Neuronal stem cell (in vitro differentiated cells): ENCODE measurements at regions not wholly inside any gene's neighbourhood (a gene's known extent, or its start where the extent isn't known, plus 50 kb on each side); places are given as distances from the start of the nearest gene placed in this dataset.

ENCODE experiments used
- DNase-seq: peaks from one replicate; pipeline ENCODE4 v3.0.0-alpha.2; 2013; ENCODE audit warnings: low spot score
- H2AFZ ChIP-seq: one replicate; pipeline ENCODE4 v1.6.1; 2013; ENCODE audit warnings: mild to moderate bottlenecking, low read length, inconsistent platforms
- H2AK5ac ChIP-seq: 2 replicates; pipeline ENCODE4 v1.6.1; 2013; ENCODE audit warnings: low read depth, mild to moderate bottlenecking, inconsistent platforms, low read length, moderate library complexity, mixed read lengths
- H2BK120ac ChIP-seq: 2 replicates; pipeline ENCODE4 v1.6.1; 2013; ENCODE audit warnings: low read depth, mild to moderate bottlenecking, inconsistent platforms, low read length, moderate library complexity, mixed read lengths
- H2BK12ac ChIP-seq: one replicate; pipeline ENCODE4 v1.6.1; 2013; ENCODE audit warnings: low read length, inconsistent platforms
- H2BK15ac ChIP-seq: 2 replicates; pipeline ENCODE4 v1.6.1; 2013; ENCODE audit warnings: mild to moderate bottlenecking, low read length, inconsistent platforms, mixed read lengths
- H2BK5ac ChIP-seq: one replicate; pipeline ENCODE4 v1.6.1; 2013; ENCODE audit warnings: inconsistent platforms, mild to moderate bottlenecking, low read length, moderate library complexity
- H3K14ac ChIP-seq: one replicate; pipeline ENCODE4 v1.6.1; 2013; ENCODE audit warnings: low read length, inconsistent platforms
- H3K18ac ChIP-seq: 2 replicates; pipeline ENCODE4 v1.6.1; 2013; ENCODE audit warnings: low read length, inconsistent platforms
- H3K23ac ChIP-seq: 2 replicates; pipeline ENCODE4 v1.6.1; 2013; ENCODE audit warnings: low read depth, mild to moderate bottlenecking, mixed read lengths, low read length, inconsistent platforms; ENCODE audit not compliant: poor library complexity
- H3K27ac ChIP-seq: replicated peaks from 3 replicates; pipeline ENCODE4 v1.5.1; 2013; ENCODE audit warnings: low read length, inconsistent platforms
- H3K27me3 ChIP-seq, 3 experiments: 2 replicates each; pipeline ENCODE4 v1.6.1; 2013; ENCODE audit warnings: low read length in 3 of 3, mild to moderate bottlenecking in 2 of 3, inconsistent platforms in 1 of 3, low read depth in 1 of 3, mixed read lengths in 1 of 3, moderate library complexity in 1 of 3; ENCODE audit not compliant: control insufficient read depth in 3 of 3, insufficient read depth in 3 of 3
- H3K36me3 ChIP-seq, 2 donors: replicated peaks in 1 of 2; 2 replicates each; pipeline ENCODE4 v1.6.1; 2013; ENCODE audit warnings: low read length in 2 of 2; ENCODE audit not compliant: control insufficient read depth in 2 of 2, insufficient read depth in 2 of 2
- H3K4ac ChIP-seq: 2 replicates; pipeline ENCODE4 v1.6.1; 2013; ENCODE audit warnings: inconsistent platforms, mild to moderate bottlenecking, low read length, moderate library complexity
- H3K4me1 ChIP-seq, 2 donors: 1 replicate in 1 of 2; 2 replicates in 1 of 2; pipeline ENCODE4 v1.6.1; 2013; ENCODE audit warnings: low read length in 2 of 2, low read depth in 1 of 2; ENCODE audit not compliant: control insufficient read depth in 2 of 2, insufficient read depth in 1 of 2
- H3K4me2 ChIP-seq: one replicate; pipeline ENCODE4 v1.6.1; 2013; ENCODE audit warnings: mild to moderate bottlenecking, low read length, inconsistent platforms; ENCODE audit not compliant: insufficient read depth, poor library complexity, severe bottlenecking
- H3K4me3 ChIP-seq, 2 donors: 2 replicates each; pipeline ENCODE4 v1.5.1; 2013; ENCODE audit warnings: low read length in 2 of 2, mild to moderate bottlenecking in 2 of 2, inconsistent platforms in 1 of 2, moderate library complexity in 1 of 2
- H3K79me1 ChIP-seq: one replicate; pipeline ENCODE4 v1.6.1; 2013; ENCODE audit warnings: low read depth, mild to moderate bottlenecking, inconsistent platforms, low read length, moderate library complexity
- H3K9ac ChIP-seq: one replicate; pipeline ENCODE4 v1.6.1; 2013; ENCODE audit warnings: mild to moderate bottlenecking, low read depth, low read length, inconsistent platforms; ENCODE audit not compliant: poor library complexity
- H3K9me3 ChIP-seq, 2 donors: replicated peaks in 1 of 2; 2 replicates each; pipeline versions ENCODE3 to v1.6.1; 2013; ENCODE audit warnings: low read length in 2 of 2, mild to moderate bottlenecking in 2 of 2, inconsistent platforms in 1 of 2, low read depth in 1 of 2, mixed read lengths in 1 of 2, moderate library complexity in 1 of 2; ENCODE audit not compliant: control insufficient read depth in 2 of 2, insufficient read depth in 1 of 2
- H4K8ac ChIP-seq: one replicate; pipeline ENCODE4 v1.6.1; 2013; ENCODE audit warnings: low read depth, mild to moderate bottlenecking, inconsistent platforms, low read length, moderate library complexity
- H4K91ac ChIP-seq: one replicate; pipeline ENCODE4 v1.6.1; 2013; ENCODE audit warnings: low read length, low read depth, mild to moderate bottlenecking, inconsistent platforms; ENCODE audit not compliant: poor library complexity
- WGBS, 2 donors: extraction: QIAGEN DNeasy Blood & Tissue Kit; methylation state at CpG; one replicate each; pipeline ENCODE4 v1.1.7; 2013; ENCODE audit warnings: missing lambda C conversion rate in 2 of 2, mixed read lengths in 1 of 2; ENCODE audit not compliant: insufficient read length in 2 of 2, insufficient replicate concordance in 1 of 2; ENCODE audit errors: extremely low coverage in 2 of 2; 5-methylcytosine and 5-hydroxymethylcytosine counted together

GRCh38 chr12:102540815-102541385 lies 60.5 kb upstream of the IGF1 start:
- Histone ChIP-seq H3K9ac (no peak overlapping the region), H3K14ac (no peak overlapping the region), H3K4me2 (no peak overlapping the region), H2BK12ac (no peak overlapping the region), H3K18ac (no peak overlapping the region), H3K4me1 (peaks cover 0 to 12% of the 10 kb centered on the region in 2 donors), H3K4me3 (no peak overlapping the region), H2BK15ac (no peak overlapping the region), H2AFZ (no peak overlapping the region), H3K9me3 (no peaks in the 10 kb centered on the region), H3K4ac (no peak overlapping the region), H3K27ac (no peak overlapping the region), H3K23ac (no peak overlapping the region), H4K8ac (no peak overlapping the region), H3K79me1 (no peaks in the 10 kb centered on the region), H2BK5ac (no peak overlapping the region), H3K27me3 (no peaks in the 10 kb centered on the region), H3K36me3 (no peaks in the 10 kb centered on the region), H2BK120ac (no peak overlapping the region), H2AK5ac (no peak overlapping the region), H4K91ac (no peak overlapping the region)
- WGBS, 2 donors = no CpG with 5 or more reads among the region's 3 CpGs
- no peak for DNase-seq

- Histone ChIP-seq H3K27ac (no peak overlapping the region), H3K9ac (no peak overlapping the region), H2BK5ac (no peak overlapping the region), H4K8ac (no peak overlapping the region), H3K9me3 (no peaks in the 10 kb centered on the region), H2BK15ac (no peak overlapping the region), H3K14ac (no peak overlapping the region), H3K4me3 (no peak overlapping the region), H3K23ac (no peak overlapping the region), H4K91ac (no peak overlapping the region), H3K18ac (no peak overlapping the region), H3K4me2 (no peak overlapping the region), H3K36me3 (no peaks in the 10 kb centered on the region), H3K79me1 (no peaks in the 10 kb centered on the region), H2BK120ac (no peak overlapping the region), H3K27me3 (no peaks in the 10 kb centered on the region), H2AK5ac (no peak overlapping the region), H2BK12ac (no peak overlapping the region), H3K4me1 (peaks cover 0 to 12% of the 10 kb centered on the region in 2 donors), H3K4ac (no peak overlapping the region), H2AFZ (no peak overlapping the region)
- WGBS, 2 donors = no CpG with 5 or more reads among the region's 10 CpGs
- DNase-seq = peak; percentile 23
Measured at GRCh38 chr12:102539651-102540553, 59.5 kb upstream of the IGF1 start.

- H3K27ac ChIP-seq = no peak overlapping the region
- no peak overlapping the region for H2AK5ac ChIP-seq
- no peak overlapping the region for H3K4me3 ChIP-seq
- no CpG with 5 or more reads among the region's 8 CpGs for WGBS, 2 donors
- H3K4me1 ChIP-seq = peaks cover 0 to 7% of the 10 kb centered on the region in 2 donors
- H4K91ac ChIP-seq = no peak overlapping the region
- no peaks in the 10 kb centered on the region for H3K79me1 ChIP-seq
- no peaks in the 10 kb centered on the region for H3K9me3 ChIP-seq
- H3K9ac ChIP-seq = no peak overlapping the region
- no peak overlapping the region for H2BK12ac ChIP-seq
- no peaks in the 10 kb centered on the region for H3K36me3 ChIP-seq
- no peak for DNase-seq
- H2BK15ac ChIP-seq = no peak overlapping the region
- H3K4ac ChIP-seq = no peak overlapping the region
- H3K23ac ChIP-seq = no peak overlapping the region
- H3K27me3 ChIP-seq = no peaks in the 10 kb centered on the region
- H2BK5ac ChIP-seq = no peak overlapping the region
- no peak overlapping the region for H3K4me2 ChIP-seq
- no peak overlapping the region for H2BK120ac ChIP-seq
- H4K8ac ChIP-seq = peak overlapping the region; percentile 68
- H2AFZ ChIP-seq = no peak overlapping the region
- no peak overlapping the region for H3K14ac ChIP-seq
- H3K18ac ChIP-seq = no peak overlapping the region
Measured at GRCh38 chr12:102535306-102535705, 54.9 kb upstream of the IGF1 start.

- Histone ChIP-seq H4K91ac (no peak overlapping the region), H2BK120ac (no peak overlapping the region), H2AFZ (no peak overlapping the region), H4K8ac (peak overlapping the region; percentile 68), H3K9ac (no peak overlapping the region), H2BK12ac (no peak overlapping the region), H3K23ac (no peak overlapping the region), H3K4me3 (no peak overlapping the region), H3K4ac (no peak overlapping the region), H3K4me1 (peaks cover 0 to 4% of the 10 kb centered on the region in 2 donors), H3K14ac (no peak overlapping the region), H3K4me2 (no peak overlapping the region), H3K18ac (peak overlapping the region; percentile 66), H2BK5ac (no peak overlapping the region), H3K9me3 (no peaks in the 10 kb centered on the region), H3K36me3 (no peaks in the 10 kb centered on the region), H3K27me3 (no peaks in the 10 kb centered on the region), H3K27ac (no peak overlapping the region), H3K79me1 (no peaks in the 10 kb centered on the region), H2BK15ac (no peak overlapping the region), H2AK5ac (peak overlapping the region; percentile 32)
- WGBS, 2 donors = no CpG with 5 or more reads among the region's 13 CpGs
- no peak for DNase-seq
Measured at GRCh38 chr12:102534899-102535298, 54.5 kb upstream of the IGF1 start.
